H4 (cell line): ENCODE measurements at regions not wholly inside any gene's neighbourhood (a gene's known extent, or its start where the extent isn't known, plus 50 kb on each side); places are given as distances from the start of the nearest gene placed in this dataset.

Source experiments
- DNase-seq: peaks from one replicate; pipeline ENCODE4 v3.0.0-alpha.2; 2015; ENCODE audit warnings: low spot score

DNA sequence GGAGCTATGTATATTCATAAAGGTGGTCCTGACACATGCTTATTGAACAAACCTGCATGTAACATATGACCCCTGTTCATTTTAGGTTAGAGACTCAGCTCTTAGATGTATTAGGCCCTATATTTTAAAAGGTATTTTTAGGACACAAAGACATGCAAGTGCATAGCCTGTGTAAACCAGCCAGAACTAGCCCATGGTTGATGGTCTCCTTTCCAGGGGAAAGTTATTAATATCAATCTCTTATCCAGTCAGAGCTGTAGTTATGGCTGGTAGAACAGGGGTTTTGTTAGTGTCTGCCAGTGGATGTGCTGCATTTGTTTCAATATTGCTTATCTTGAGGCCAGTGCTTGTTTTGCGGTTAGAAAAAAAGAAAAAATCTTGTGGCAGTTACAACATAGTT is 488.6 kb downstream of the KCTD8 start:
- DNase-seq: peak; percentile 6

- DNase-seq: no peak
Observed at GRCh38 chr4:43968011-43968410, 480.6 kb downstream of the KCTD8 start.

GRCh38 chr4:43983610-43984009 is 465.0 kb downstream of the KCTD8 start:
- no peak for DNase-seq

DNA sequence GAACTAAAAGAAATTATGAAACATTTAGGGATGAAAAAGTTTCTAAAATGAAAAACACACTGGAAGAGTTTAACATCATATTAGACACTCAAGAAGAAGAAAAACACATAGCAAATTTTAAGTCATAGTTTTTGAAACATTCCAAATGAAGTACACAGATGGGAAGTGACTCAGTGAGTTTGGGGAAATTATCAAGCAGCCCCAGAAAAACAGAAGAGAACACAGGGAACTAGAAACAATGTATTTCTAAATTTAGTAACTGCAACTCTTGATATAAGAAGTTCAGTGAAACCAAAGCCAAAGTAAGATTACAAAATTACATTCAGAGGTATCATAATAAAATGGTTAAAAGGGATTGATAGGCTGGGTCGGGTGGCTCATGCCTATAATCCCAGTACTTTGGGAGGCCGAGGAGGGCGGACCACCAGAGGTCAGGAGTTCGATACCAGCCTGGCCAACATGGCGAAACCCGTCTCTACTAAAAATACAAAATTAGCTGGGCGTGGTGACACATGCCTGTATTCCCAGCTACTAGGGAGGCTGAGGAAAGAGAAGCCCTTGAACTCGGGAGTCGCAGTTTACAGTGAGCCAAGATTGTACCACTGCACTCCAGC is 461.2 kb downstream of the KCTD8 start:
- no peak for DNase-seq

DNA sequence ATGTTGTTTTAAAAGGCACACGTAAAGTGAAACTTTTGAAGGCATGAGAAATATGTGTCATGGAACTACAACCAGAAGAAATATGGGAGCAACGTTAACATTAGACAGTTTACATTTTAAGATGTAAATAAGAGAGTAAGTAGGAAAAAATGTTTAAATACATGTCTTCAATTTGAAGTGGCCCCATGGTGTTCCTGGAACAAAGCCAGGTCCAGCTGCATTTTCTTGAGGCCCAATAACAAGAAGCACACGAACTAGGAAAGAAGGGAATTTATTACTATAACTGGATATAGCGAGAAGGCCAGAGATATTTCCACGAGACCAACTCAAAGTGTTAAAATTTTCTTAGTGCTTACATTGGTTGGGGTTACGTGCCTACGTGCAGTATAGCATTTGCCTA is 458.1 kb downstream of the KCTD8 start:
- no peak for DNase-seq

GRCh38 chr4:43990963-43991362 is 457.6 kb downstream of the KCTD8 start:
- DNase-seq: no peak

GRCh38 chr4:43992552-43992951 is 456.1 kb downstream of the KCTD8 start:
- DNase-seq: no peak

DNA sequence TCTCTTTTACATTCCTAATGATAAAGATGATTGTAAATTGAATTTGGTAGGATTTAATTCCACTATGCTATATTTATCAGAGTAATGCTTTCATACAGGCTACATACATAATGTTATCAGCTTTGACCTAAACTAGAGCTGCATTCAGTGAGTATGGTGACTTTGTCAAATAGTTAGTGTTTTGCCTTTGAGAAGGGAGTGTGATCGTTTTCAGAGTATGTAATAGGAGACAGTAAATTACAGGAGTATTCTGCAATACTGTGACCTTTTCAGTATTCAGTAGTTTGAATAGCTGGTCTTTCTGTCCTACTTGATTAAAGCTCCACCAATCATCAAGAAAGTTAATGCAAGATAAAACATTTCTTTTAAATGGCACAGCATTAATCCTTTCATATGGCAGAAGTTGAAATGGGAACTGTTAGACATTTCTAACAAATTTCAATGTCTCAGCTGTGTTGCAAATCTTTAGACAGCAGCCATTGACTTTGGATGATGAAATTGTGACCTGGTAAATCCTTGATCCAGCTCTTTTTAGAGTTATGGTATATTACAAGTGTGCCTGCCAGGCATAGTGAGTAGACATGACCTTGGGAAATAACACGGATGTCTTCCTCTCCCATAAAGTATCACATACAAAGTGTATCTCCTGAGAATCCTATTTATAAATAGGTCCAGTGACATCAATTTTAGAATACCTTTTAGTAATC is 455.3 kb downstream of the KCTD8 start:
- no peak for DNase-seq

GRCh38 chr4:43999669-44000068 is 448.9 kb downstream of the KCTD8 start:
- no peak for DNase-seq

GRCh38 chr4:44002368-44002767 is 446.2 kb downstream of the KCTD8 start:
- DNase-seq: no peak

- DNase-seq: peak; percentile 87
Observed at GRCh38 chr4:44016570-44017421, 431.8 kb downstream of the KCTD8 start.

- no peak for DNase-seq
Observed at GRCh38 chr4:44017422-44017739, 431.2 kb downstream of the KCTD8 start.

DNA sequence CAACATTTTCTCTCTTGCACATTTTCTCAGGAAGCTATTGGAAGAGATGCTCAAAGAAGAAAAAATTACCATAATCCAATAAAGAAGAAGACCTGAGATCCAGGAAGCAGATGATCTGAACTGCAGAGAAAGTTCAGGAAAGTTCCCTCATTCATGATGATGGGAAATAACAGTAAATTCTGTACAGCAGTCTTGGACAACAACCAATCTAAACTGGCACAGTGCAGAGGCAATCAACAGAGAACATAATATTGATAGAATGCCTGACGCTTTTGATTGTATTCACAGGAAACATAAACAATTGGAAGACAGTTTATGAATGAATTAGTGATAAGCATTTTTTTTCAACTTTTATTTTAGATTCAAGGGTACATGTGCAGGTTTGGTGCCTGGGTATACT is 428.9 kb downstream of the KCTD8 start:
- no peak for DNase-seq

- DNase-seq: no peak
Observed at GRCh38 chr4:44025376-44026020, 423.1 kb downstream of the KCTD8 start.

DNA sequence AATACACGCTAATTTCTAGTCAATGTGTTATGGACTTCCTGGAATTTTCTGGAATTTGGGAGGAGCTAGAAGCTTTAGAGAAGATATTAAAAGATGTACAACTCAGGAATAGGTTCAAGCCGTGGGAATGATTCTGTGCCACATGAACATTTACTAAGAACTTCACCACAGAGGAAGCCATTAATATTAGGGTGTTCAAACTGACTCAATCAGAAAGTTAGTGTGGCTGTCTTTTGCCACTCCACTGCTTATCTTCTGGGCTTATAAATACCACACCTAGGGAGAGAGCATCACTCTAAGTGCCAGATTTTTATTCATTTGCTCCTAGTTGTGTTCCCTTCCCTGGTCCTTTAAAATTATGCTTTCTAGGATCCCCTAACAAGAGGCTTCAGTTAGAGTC is 409.8 kb downstream of the KCTD8 start:
- no peak for DNase-seq

DNA sequence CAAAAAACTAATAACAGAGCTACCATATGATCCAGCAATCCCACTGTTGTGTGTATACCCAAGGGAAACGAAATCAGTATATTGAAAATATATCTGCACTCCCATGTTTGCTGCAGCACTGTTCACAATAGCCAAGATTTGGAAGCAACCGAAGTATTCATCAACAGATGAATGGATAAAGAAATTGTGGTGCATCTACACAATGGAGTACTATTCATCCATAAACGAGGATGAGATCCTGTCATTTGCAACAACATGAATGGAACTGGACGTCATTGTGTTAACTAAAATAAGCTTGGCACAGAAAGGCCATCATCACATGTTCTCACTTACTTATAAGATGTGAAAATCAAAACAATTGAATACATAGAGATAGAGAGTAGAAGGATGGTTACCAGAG is 402.1 kb downstream of the KCTD8 start:
- DNase-seq: no peak

GRCh38 chr4:44056721-44057151 is 391.9 kb downstream of the KCTD8 start:
- DNase-seq: no peak

GRCh38 chr4:44070843-44071242 is 377.8 kb downstream of the KCTD8 start:
- DNase-seq: no peak

DNA sequence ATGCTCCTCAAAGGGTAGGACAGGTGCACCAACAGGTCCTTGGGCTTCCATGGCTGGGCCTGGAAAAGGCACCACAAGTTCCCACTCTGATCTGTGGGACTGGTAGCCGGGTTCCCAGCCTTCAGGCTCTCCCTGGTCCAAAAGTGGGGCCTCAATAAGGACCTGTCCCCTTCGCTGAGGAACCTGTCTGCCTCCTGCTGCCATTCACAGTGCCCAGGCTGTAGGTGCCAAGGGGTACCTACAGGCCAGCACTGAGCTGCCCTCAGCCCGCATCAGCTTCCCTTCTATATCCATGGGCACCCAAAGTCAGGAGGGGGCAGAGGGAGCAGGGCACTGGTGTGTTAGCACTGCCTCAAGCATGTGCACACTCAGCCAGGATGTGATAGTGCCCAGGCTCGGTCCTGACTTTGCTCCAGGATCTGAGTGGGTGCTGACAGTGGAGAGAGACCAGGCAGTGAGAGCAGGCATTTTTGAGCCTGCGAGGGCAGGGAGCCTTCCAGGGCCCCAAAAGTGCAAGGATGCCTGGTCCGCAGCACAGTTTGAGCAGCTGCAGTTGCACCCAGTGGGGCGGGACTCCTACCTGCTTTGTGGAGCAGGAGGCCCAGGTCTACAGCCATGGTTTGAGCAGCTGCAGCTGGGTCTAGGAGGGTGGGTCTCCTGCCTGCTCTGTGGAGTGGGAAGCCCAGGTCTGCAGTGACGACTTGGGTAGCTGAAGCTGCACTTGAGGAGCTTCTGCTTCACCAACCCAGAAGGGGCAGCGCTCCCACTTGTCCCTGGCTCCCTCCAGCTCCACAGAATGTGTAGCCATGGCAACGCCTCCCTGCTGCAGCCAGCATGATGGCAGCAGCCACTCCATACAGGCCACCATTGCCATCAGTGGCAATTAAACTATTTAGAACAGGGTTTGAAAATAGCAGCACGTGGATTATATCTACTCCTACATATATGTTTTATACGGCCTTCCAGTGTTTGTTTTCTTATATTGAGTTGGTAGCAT is 376.4 kb downstream of the KCTD8 start:
- no peak for DNase-seq

GRCh38 chr4:44086753-44087152 is 361.9 kb downstream of the KCTD8 start:
- DNase-seq: no peak

DNA sequence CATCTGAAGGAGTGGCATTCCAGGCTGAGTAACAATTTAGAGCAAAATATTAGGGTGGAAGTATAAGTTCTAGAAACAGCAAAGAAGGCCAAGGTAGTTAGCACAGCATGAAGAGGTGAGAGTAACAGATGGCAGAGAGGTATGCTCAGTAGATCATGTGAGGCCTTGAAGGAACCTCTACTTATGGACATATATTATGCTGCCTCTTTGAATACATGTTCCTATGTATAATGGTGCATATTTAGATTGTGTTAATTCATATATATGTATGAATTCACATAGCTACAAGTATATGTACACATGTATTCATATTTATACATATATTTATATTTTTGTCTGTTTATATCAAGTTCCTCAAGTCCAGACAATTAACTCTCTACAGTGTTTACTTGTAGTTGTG is 355.2 kb downstream of the KCTD8 start:
- no peak for DNase-seq
